Stimulated activated naive CD4-positive, alpha-beta T cell treated with Interleukin-2 at 50 U/mL for 16 hours (primary cell): ENCODE measurements at regions not wholly inside any gene's neighbourhood (a gene's known extent, or its start where the extent isn't known, plus 50 kb on each side); places are given as distances from the start of the nearest gene placed in this dataset.

Source experiments
- DNase-seq: peaks from one replicate; lab custom pipeline; 2025; lab: John Stamatoyannopoulos, UW

GRCh38 chr5:155839251-155840037, 487.5 kb upstream of the SGCD start:
- no peak for DNase-seq

- no peak for DNase-seq
Observed at GRCh38 chr5:155844542-155844941, 482.4 kb upstream of the SGCD start.

DNA sequence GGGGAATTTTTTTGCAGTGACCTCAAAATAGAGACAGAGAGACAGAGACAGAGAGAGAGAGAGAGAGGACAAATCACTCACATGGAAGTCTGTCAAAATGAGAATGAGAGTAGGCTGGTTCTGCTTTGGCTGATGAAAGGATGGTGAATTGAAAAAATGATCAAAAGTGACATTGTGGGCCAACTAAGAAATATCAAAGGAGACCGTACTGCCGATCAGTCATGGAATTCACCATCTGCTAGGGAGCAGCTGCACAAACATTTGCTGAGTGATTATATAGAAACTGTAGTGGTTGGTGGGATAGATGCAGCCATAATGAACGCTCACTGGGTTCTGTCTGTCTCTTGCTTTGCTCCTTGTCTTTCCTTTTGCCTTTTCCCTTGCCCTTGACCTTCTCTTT, 476.6 kb upstream of the SGCD start:
- no peak for DNase-seq

GRCh38 chr5:155866971-155867370, 460.0 kb upstream of the SGCD start:
- DNase-seq, result no peak

DNA sequence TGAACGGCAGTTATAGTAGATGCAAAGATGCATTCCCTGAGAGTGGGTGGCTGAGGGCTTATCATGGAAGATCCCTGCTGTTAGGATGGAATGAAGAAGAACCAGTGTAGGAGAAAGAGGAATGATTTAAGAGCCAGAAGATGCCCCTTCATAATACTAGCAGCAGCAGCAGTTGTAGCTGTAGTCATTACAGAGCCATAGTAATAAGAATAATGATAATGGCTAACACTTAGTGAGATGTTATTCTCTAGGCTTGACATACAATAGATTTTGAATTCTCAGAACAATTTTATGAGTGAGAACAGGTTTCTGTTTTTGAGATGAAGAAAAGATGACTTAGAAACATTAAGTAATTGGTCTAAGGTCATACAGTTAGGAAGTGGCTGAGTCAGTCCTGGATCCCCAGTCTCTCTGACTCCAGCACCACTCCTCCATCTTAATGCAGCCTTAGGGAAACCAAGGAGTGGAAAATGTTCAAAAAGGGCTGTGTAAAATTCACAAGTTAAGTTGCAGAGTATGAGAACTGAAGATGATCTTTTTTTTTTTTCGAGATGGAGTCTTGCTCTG, 459.4 kb upstream of the SGCD start:
- no peak for DNase-seq

GRCh38 chr5:155870636-155871035, 456.3 kb upstream of the SGCD start:
- no peak for DNase-seq

DNA sequence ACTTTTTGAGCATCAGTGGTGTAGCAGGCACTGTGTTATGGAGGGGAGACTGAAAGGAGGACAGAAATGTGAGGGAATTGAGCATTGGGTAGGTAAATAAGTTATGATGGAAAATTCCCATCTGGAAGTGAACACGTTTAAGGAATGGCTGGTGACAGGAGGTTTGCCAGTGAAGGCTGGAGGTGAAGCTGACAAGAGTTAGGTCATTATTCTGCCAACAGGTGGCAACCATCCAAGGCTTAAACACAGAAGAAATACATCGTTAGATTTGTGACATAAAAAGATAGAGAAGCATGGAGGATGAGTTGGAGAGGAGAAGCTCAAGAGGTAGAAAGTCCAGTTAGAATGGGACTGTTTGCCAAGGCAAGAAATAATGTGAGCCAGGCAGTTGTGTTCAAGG, 455.3 kb upstream of the SGCD start:
- DNase-seq, result no peak

DNA sequence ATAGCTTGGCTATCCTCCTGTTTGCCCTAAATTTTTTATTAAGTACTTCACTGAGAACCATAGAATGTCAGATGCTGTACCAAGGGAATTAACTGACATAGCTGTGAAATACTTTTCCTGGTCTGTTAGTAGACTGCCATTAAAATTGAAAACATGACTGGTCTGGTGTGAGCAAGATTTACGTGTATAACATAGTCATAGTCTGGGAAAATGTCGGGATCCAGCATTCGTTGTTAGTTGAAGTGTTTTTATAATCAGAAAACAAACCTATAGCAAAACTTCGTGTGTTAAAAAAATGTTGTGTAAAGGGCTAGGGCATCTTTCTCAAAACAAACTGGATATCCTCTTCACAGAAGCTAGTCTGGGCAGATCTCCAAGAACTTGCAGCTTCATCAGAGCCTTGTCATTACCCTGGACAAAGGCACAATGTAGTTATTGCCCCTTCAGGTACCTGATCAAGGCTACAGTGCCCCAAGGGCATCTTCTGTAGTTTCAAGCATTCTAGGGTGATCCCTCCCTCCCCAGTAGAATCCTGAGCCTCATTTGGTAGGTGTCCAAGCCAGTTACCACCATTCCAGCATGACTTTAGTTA, 454.2 kb upstream of the SGCD start:
- DNase-seq, result no peak

GRCh38 chr5:155878991-155879575, 447.9 kb upstream of the SGCD start:
- DNase-seq, result no peak

DNA sequence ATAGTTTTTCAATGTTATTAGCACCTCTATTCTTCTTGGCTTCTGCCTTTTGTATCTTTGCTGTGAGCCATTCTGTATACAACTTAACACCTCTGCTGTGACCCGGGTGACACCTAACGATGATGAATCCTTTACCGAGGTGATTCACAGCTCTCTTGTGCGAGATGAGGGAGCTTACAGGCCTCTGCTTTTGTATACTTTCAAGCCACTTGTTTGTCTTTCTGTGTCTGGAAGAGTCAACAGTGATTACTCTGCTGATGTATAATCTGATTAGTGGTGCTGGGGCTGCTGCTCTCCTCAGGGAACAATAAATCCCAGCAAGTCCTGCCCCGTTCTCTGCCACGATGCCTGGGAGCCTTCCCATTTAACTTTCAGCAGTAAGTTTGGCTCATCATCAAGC, 442.9 kb upstream of the SGCD start:
- DNase-seq, result no peak

DNA sequence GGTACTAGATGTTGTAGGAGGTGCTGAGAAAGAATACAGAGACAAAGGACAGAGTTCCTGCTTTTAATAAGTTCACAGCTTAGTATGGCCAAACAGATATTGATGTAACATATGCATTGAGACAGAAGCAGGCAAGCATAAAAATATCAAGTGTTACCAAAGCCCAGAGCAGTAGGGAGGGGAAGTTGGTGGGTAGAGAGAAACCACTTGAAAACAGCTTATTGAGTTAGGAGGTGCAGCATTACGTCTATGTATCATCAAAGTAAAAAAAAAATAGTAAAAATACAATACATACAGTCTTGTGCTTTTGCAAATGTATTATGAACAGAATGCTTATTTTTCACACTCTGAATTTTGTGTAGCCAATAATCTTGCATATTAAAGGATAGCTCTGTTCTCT, 441.8 kb upstream of the SGCD start:
- DNase-seq, result no peak

- DNase-seq, result no peak
Observed at GRCh38 chr5:155886311-155887031, 440.5 kb upstream of the SGCD start.

GRCh38 chr5:155895484-155895883, 431.5 kb upstream of the SGCD start:
- DNase-seq, result no peak

DNA sequence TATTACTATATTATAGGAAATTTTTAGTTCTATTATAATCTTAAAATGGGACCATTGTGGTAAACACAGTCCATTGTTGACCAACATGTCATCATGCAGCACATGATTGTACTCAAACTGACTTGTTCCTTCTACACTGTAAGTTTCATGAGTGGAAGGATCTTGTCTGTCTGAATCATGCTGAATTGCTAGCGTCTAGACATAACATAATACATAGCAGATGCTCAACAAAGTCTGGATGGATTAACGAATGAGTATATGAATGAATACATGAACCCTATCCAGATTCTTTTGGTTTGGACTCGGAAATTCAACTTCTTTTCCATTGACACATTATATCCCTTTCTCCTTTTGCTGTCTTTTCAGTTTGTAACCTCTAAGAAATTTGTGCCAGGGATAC, 429.2 kb upstream of the SGCD start:
- no peak for DNase-seq

DNA sequence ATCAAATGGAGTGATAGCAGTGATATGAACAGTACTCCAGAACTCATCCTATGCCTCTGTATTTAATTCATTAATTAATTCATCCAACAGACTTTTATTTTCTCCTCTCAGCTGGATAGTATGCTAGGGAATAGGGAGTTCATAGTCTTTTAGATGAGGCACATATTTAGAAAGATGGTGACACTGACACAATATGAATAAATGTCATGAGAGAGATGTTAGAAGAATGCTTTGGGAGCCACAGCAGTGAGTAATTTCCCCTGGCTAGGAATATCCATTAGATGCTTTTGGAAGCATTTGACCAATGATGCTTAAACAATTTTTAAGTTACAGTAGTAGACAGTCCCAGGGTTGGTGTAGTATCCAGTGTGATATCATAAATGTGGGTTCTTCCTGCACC, 428.7 kb upstream of the SGCD start:
- no peak for DNase-seq

GRCh38 chr5:155903791-155904190, 423.2 kb upstream of the SGCD start:
- no peak for DNase-seq

- no peak for DNase-seq
Observed at GRCh38 chr5:155905364-155905763, 421.6 kb upstream of the SGCD start.

- no peak for DNase-seq
Observed at GRCh38 chr5:155906046-155906445, 420.9 kb upstream of the SGCD start.

DNA sequence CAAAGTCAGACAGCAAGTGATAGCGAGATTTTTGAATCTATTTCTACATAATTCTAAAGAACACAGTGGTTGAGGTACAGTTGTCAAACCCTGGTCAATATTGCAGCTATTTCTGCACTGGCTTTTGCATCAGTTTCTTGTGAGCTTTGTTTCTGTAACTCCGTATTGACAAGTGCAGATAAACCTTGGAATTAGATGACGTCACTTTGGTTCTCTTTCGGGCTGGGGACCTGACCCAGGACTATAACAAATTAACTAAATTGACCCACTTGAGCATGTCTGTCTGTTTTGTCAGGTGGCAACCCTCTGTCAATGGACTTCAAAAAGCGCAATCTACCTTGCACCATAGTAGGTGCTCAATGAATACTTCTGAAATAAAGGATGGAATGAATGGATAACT, 418.4 kb upstream of the SGCD start:
- DNase-seq, result no peak

DNA sequence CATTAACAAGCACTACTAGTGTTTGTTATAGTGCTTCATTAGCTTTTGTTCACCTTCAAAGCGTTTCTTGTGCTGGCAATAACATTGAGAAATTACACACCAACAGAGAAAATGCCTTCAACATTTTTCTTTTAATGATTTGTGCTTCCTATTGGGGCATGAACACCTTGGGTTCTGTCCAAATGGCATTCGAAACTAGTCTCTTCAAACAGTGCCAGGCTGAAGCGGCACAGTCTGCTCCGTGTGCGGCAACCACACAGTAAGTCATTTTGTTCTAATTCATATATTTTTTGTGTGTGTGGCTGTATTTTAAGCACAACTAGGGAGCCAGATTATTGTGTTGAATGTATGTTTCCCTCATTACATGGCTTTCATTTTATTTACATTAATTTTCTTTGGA, 414.7 kb upstream of the SGCD start:
- no peak for DNase-seq

- no peak for DNase-seq
Observed at GRCh38 chr5:155914766-155915165, 412.2 kb upstream of the SGCD start.

GRCh38 chr5:155915601-155916000, 411.4 kb upstream of the SGCD start:
- DNase-seq, result no peak

DNA sequence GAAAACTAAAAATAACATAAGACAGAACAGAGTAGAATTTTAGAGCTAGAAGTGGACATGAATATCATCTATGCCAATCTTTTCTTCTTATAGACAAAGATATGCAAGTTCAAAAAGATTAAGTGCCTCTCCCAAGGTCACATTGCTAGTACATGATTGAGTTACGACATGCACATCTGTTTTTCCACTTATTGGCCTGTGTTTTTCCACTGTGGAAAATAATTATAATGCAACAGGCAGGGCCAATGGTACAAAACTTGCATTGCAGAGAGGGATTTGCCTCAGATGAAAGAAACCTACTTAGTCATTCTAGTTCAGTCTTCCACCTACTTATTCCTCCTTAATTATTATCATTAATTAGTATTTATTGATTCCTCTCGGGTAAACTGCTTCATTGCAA, 407.8 kb upstream of the SGCD start:
- DNase-seq, result no peak
